ENCODE measurements at regions not wholly inside any gene's neighbourhood (a gene's known extent, or its start where the extent isn't known, plus 50 kb on each side); places are given as distances from the start of the nearest gene placed in this dataset.
"Not testable (repeated sequence)": the region's sequence is repeated elsewhere in the genome, so short reads cannot be mapped to it uniquely, and the experiment has no call there.

DNA sequence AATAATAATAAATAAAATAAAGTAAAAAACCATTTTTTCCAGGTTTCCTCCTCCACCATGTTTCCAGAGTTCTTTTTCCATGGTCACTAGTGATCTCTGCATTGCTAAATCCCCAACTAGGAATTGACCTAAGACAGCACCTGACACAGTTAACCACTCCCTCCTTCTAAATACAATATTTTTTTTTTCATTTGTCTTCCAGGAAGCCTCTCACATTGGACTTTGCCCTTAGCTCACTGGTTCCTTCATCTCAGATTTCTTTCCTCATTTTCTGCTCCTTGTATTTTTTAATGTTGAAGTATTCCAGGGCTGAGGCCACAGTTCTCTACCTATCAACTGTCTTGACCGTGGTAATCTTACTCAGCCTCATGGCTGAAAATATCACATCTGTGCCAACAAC lies 187.3 kb upstream of the FAM241A start:
- peak; percentile 12 for DNase-seq (ENCODE audit: low read depth)

DNA sequence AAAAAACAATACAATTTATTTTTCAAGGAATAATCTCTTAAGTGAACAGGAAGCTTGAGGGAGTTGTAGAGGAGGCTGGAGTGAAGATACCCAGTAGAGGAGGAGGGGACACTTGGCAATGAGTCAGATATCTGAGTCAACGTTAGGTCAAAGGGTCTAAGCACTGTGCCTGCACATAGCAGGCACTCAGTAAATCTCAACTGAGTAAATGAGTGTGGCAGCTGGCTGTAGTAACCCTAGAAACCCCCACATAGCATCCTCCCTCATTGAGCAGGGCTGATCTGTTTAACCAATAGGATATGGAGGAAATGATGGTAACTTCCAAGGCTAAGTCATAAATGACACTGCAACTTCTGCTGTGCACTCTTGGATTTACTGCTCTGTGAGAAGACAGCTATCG lies 186.0 kb upstream of the FAM241A start:
- DNase-seq (ENCODE audit: low read depth), result peak; percentile 64

DNA sequence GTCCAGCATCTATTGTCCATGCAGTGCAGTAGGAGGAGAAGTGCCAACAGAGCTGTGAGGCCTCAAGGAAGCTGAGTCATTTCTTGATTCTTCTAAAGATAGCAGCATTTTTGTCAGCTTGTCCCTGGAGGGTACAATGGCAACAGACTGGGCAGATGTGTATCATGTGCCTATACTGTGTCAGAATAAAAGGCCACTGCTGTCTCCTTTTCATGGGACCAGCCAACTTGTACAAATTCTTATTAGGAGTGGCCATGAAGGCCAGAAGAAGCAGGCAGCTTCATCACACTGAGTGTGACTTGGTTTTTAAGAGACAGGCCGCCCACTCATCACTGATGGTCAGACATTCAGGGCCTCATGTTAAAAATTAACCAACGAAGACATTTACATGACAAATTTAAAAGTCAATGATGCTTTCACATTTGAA lies 185.0 kb upstream of the FAM241A start:
- DNase-seq (ENCODE audit: low read depth), result peak; percentile 29

DNA sequence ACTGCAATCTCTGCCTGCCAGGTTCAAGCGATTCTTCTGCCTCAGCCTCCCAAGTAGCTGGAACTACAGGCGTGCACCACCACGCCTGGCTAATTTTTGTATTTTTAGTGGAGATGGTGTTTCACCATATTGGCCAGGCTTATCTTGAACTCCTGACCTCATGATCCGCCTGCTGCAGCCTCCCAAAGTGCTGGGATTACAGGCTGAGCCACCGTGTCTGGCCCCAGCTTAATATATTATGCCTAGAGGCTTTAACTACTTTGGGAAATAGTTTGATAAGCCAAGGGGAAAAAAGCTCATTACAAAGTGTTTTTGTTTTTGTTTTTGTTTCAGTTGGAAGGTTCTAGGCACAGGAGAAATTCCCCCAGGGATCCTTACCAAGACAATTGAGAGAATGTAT lies 184.2 kb upstream of the FAM241A start:
- DNase-seq (ENCODE audit: low read depth), result not testable (repeated sequence)

DNA sequence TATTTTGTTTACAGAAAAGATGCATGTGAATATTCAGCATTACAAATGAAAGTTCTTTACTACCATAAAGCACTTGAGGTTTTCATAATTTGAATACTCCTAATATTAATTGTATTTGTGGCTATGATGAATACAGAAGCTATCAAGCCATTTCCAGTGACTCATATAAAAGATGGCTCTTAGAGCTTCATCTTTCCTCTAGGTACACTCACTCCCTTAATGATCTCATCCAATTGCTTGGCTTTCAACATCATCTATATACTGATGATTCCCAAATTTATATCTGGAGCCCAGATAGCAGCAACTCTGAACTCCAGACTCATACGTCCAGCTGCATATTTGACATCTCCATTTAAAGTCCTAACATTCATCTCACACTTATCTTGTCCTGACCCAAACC lies 183.4 kb upstream of the FAM241A start:
- DNase-seq (ENCODE audit: low read depth), result no peak

DNA sequence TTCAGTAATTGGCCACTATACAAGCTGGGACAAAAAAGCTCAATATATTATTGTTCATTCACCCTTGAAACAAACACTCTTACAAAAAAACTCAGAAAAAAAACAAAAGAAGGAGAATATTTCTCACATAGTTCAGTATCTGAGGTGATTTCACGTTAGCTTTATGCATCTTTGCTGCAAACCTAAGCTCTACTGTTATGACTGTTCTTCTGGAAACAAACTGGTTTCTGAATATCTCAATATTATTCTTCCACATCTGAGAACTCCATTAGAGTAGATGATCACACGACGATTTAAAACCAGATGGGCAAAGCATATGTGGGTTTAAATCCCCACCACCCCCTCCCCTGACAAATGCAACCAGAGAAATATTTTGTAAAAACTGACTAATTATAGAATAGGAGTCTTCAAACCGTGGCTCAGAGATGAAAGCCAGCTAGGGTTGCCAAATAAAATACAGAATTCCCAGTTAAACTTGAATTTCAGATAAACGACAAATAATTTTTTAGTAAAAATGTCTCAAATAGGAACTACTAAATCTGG lies 182.0 kb upstream of the FAM241A start:
- DNase-seq (ENCODE audit: low read depth), result no peak

DNA sequence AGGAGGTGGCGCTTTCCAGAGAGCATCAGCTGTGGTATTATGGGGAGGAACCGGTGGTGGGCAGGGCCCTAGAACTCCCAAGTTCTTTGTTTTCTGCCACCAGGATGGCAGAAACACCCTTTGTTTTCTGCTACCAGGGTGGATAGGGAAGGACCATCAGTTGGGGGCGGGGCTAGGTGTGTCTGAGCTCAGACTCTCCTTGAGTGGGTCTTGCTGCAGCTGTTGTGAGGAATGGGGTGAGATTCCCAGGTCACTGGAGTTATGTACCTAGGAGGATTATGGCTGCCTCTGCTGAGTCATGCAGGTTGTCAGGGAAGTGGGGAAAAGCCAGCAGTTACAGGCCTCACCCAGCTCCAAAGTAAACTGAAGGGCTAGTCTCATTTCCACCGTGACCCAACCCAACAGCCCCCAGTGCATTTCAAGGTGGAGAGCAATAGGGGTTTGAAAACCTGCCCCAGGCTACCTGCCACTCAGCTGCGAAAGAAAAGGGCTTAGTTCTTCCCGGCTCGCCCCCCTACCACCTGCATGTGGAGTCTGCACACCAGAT lies 167.8 kb upstream of the FAM241A start:
- DNase-seq (ENCODE audit: low read depth), result no peak

DNA sequence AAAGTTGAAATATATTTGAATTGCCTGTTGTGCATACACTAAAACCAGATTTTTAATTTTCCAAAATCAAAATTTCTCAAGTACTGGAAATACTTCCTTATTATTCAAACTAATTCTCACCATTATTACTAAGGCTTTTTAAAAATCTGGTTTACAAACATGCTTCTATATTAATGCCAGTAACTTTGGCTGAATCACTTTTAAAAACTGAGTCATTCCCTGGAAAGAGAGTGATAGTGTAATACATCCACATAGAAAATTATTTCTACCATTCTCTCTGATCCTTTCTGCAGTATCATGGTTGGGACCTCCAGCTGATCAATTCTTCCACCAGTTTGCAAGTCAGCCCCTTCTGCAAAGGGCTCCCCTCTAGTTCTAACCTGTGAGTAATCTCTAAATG lies 165.3 kb upstream of the FAM241A start:
- DNase-seq (ENCODE audit: low read depth), result no peak

DNA sequence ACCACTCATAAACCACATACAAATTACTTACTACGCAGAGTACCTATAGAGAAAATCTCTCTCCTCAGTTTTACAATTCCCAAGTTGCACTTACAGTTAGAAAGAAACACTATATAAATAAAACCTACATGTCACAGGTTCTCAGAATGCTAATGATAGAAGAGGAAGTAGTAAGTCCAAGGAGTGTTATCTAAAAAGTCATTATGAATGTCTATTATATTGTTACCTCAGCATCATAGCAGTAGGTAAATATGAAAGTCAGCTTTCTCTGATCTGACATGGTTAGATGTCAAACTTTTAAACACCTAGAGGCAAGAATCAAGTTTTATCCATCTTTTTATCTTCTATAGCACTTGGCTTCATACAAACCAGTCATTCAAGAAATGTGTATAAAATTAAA lies 163.2 kb upstream of the FAM241A start:
- no peak for DNase-seq (ENCODE audit: low read depth)

DNA sequence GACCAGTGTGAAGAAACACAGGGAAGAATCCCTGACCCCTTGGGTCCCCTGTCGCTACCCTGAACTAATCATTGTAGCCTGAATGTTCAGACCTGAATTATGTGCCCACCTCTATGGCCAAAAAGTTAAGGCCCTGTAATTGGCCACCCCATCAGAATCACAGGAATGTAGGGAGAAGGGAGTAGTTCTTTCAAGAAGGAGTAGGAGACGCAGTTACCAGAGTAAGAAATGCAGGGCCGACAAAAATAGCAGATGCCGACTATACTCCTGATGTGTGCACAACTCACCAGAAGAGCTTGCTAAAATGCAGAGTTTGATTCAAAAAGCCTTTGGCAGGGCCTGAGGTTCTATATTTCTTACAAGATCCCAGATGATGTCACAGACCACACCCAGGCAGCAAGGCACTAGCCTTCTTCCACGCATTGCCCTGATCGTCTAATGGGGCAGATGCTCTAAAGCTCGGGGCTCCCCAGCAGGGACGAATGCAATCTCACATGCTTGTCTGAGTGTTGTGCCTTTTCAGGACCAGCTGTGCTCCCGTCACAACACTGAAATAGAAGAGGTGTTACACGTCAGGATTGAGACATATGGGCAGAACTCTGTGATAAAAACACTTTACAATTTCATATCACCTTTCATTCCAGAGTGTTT lies 161.0 kb upstream of the FAM241A start:
- no peak for DNase-seq (ENCODE audit: low read depth)

DNA sequence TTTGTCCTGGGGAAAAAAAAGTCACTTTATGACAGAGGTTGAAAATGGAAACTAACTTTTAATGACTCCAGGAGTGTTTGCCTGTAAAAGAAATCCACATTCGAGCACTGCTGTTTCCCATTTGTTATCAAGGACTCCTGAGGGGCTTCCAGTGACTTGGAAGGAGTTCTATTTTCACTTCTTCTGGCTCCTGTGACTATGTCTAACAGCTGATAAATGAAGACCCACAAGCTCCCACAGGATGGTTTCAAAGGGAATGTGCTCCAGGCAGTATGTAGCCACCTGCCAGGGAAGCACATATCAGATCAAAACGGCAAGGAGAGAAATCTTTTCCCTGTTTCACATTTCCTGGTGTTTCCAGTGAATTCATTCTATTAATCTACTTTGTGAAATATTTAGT lies 159.8 kb upstream of the FAM241A start:
- no peak for DNase-seq (ENCODE audit: low read depth)

DNA sequence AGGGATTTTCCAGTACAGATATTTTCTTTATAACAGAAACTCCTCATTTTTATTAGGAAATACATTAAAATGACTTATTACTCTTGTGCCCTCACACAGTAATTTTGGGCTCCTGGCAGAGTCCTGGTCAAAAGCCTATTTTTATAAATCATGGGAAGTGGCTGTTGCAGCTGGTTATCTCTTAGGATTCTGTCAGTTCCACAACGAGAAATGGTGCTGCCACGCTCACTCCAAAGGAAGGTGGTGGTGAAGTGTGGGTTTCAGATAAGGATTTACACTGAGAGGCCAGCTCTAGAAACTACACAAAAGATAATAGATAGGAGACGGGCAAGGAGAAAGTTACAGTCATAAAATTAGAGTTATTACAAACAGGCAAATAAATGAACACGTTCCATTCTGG lies 159.2 kb upstream of the FAM241A start:
- DNase-seq (ENCODE audit: low read depth), result no peak

DNA sequence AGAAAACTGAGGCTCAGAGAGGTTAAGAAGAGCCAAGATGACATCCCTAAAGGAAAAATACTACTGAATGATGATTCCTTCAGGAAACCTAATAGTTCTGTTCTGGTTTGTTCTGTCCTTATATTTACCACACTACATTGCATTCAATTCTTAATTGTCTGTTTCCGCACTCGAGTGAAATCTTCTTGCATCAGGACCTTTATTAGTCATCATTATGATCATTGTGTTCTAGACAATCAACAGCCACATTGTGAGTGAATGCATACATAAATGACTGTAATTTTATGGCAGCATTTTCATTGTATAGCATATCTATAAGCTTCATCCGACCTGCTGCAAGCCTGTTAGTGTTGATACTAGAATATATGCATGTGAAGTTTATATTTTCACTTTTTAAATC lies 156.7 kb upstream of the FAM241A start:
- DNase-seq (ENCODE audit: low read depth), result no peak

DNA sequence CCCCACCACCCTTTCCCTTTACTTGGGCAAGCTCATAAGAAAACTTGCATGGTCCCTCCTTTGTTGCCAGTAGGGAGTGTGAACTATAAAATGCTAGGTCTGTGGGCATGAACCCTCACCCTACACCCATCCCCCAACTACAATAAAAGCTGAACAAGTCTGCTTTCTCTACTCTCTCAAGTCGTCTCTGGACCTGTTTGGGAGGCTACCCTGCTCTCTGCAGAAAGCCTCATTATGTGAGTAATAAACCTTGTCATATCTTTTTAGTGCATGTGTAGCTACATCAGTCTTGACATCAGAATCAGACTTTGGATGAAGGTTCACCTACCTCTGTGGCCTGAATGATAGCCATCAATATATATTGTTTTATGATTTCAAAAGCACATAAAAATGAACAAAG lies 155.4 kb upstream of the FAM241A start:
- DNase-seq (ENCODE audit: low read depth), result no peak

DNA sequence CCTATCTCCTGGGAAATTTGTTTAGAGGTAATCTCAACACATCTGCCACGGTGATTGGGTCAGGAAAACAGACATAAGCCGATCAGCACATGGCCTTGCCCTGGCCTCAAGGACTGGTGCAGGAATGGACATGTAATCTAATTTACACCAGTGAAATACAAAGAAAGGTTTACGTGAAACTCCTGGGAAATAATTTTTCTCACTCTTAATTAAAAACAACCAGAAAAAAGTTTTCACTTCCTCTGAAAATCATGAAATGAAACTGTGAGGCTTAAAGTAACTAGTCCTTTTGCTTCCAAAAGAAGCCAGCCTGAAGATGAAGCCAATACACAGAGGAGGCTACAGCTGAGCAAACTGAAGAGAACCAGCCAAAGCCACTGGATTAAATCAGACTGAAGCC lies 154.1 kb upstream of the FAM241A start:
- DNase-seq (ENCODE audit: low read depth), result no peak

DNA sequence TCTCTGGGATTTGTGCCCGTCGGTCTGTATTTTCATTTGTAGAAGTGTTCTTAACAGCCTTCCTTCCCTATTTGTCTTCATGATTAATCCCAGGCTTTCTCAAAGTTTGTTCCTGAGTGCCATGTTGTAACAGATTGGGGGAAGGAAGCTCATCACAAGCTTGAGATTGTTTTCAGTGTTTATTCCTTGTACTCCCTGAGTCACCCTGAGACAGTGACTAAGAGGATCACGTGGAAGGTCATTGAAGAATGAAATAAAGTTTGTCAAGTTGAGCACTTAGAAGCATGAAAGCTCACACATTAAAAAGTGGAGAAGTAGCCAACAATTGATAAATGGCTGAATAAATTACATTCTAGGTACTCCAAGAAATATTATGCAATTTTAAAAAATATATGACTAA lies 153.5 kb upstream of the FAM241A start:
- DNase-seq (ENCODE audit: low read depth), result peak; percentile 83

DNA sequence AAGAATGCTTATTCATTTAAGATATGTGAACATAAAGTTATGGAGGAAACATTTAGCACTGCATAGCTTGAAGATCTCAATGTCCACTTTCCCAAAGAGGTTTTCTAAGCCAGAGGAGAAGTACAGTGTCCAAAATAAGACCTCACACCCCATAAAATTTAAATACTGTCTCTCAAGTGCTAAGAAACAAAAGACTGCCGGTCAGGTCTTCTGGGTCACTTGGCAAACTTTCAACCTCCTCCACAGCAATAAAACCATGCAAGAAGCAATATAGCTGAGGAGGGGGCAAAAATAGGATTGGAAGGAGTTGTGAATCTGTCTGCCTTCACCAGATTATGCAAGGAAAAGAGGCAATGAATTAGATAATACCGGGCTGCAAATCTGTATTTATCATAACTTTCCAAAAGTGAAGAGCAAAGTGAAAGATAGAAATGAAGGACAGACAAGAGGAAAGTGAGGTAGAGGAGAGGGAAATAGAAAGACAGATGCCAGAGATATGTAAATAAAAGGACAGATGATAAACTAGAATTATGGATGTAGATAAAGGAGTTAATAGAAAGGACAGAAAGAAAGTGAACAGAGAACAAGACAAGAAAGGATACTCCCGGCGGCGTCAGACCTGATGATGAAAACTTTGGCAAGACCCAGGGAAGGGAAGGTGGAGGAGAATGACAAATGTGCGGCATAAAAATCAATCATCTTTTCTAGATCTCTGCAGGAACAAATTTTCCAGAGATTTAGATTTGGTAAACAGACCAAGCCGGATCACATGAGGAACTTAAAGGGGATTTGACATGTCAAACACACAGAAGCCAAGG lies 152.7 kb upstream of the FAM241A start:
- DNase-seq (ENCODE audit: low read depth), result no peak

DNA sequence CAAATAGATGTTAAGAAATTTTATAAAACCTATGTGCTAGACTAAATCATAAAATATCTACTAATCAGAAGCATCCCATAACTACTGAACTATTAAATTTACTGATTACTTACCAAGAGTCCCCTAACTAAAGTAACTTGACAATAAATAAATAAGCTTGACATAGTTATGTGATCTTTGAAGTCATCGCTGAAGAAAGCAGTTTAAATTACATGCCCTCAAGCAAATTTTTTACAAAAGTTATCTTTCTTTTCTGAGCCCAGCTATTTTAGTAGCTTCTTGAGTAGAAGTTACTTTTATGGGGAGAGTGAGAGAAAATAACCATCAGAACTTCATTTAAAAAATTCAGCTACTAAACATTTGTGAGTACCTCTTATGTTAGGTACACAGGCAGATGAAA lies 150.9 kb upstream of the FAM241A start:
- DNase-seq (ENCODE audit: low read depth), result no peak

DNA sequence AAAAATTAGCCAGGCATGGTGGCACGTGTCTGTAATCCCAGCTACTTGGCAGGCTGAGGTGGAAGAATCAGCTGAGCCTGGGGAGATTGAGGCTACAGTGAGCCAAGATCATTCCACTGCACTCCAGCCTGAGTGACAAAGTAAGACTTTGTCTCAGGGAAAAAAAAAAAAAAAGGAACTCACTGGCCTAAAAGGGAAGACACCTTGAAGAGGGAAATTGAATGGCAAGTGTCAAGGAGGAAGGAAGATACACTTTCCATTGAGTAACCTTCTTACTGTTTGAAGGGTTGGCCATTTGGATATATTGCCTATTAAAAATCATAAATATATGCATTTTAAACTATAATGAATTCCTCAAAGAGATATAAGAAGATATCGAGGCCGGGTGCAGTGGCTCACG lies 147.5 kb upstream of the FAM241A start:
- no peak for DNase-seq (ENCODE audit: low read depth)

DNA sequence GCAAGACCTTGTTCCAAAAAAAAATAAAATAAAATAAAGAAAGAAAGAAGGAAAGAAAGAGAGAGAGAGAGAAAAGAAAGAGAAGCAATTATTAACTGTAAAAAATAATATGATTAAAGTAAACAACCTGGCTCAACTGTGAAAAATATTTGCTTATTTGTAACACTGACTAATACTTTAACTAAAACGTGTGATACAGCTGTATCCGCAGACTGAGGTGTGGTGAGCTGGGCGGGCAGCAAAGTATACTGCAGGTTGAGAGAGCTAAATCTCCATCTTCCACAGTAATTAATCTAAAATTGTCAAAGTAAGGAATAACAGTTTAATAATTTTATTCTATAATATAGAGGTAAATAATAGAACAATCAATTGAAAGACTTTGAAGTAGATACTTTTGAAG lies 145.5 kb upstream of the FAM241A start:
- DNase-seq (ENCODE audit: low read depth), result no peak

DNA sequence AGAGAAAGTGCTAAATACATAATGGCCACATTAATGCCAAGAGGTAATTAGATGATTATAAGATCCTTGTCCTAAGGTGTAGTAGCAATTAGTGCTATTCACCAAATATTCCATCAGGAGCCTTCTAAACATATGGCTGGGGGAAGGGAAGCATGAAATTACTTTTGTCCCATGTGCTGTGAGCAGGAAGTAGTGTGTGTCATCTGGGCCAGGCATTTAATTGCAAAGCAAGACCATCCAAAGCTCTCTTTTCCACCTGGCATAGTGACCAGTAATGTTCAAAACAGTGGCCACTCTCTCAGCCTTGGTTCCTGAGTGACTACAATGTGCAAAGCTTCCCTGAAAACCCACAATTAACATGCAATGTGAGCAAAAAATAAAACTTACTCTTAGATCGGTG lies 144.2 kb upstream of the FAM241A start:
- no peak for DNase-seq (ENCODE audit: low read depth)

DNA sequence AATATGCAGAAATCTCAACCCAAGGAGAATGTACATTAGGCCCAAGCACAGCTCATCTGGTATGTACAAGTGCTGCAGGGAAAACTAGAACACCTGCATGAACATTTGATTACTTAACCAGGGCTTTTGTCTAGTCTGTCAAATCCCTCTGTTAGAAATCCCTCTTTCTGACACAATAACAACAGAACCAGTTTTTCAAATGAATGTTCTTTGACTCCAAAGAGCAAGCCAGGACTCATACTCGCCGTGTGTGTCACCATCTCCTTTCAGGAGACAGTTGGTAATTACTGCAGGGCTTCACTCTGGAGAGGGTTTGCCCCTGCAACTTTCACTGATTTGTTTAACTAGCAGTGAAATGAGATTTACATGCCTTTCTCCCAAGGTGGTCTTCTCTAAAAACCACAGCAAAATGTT lies 143.0 kb upstream of the FAM241A start:
- DNase-seq (ENCODE audit: low read depth), result no peak

All from renal cortical epithelial cell (primary cell).